Type B pancreatic cell (in vitro differentiated cells): ENCODE measurements at regions not wholly inside any gene's neighbourhood (a gene's known extent, or its start where the extent isn't known, plus 50 kb on each side); places are given as distances from the start of the nearest gene placed in this dataset.

Experiments
- DNase-seq: peaks from one replicate; pipeline ENCODE4 v3.0.0; 2021; ENCODE audit warnings: mixed read lengths; ENCODE audit not compliant: unreplicated experiment; ENCODE audit errors: extremely low spot score
- H3K27ac Mint-ChIP-seq: 2 replicates; pipeline ENCODE4 v1.8.0; 2021; ENCODE audit warnings: mild to moderate bottlenecking, mixed read lengths
- H3K27me3 Mint-ChIP-seq: 2 replicates; pipeline ENCODE4 v1.8.0; 2021; ENCODE audit warnings: mixed read lengths
- H3K36me3 Mint-ChIP-seq: 2 replicates; pipeline ENCODE4 v1.8.0; 2021; ENCODE audit warnings: mixed read lengths
- H3K4me1 Mint-ChIP-seq: one replicate; pipeline ENCODE4 v1.8.0; 2021; ENCODE audit warnings: mixed read lengths; ENCODE audit not compliant: unreplicated experiment
- H3K4me3 Mint-ChIP-seq: 2 replicates; pipeline ENCODE4 v1.8.0; 2021; ENCODE audit warnings: mild to moderate bottlenecking, mixed read lengths
- H3K9me3 Mint-ChIP-seq: 2 replicates; pipeline ENCODE4 v1.8.0; 2021; ENCODE audit warnings: mixed read lengths
- TF ChIP-seq, protein P1 (sequence below): fragments of 200-600 bp; sonication (generic); conservative IDR thresholded peaks from 2 replicates; pipeline ENCODE4 v1.5.0; 2021; ENCODE audit warnings: antibody characterized with exemption, mild to moderate bottlenecking

DNA sequence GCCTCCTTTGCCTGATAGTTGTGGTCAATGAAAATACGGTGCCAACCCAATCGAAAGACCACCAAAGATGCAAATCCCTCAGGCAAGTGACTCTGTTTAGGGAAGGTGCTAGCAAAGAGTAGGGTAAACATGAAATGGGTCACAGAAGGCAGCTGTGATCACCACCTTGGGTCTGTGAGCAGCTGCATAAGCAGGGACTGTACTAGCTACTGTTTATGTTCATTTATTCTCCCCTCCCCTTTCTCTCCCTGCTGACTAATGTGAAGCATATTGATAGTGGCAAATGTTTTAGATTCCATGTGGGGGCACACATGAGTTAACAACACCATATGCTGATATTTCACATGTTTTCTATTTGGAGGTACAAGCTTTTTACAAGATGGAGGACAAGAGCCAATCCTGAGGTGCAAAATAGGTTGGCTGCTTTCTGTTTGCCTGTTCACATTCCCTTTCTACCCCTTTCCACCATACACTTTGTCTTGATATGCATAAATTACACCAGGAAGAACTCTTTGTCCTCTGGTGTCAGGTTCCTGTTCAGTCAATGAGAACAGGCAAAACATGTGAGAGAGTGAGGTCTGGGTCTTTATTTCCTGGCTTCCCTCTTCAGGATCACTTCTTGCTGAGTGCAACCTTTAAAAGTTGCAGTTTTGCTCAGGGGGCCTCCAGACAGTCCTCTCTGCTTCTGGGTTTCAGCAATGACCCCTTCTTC lies 71.1 kb downstream of the AVPR1A start:
- H3K4me1 Mint-ChIP-seq, result peaks cover 14% of the 10 kb centered on the region
- H3K27me3 Mint-ChIP-seq, result no peaks in the 10 kb centered on the region
- no peak overlapping the region for H3K4me3 Mint-ChIP-seq
- no peaks in the 10 kb centered on the region for H3K36me3 Mint-ChIP-seq
- TF ChIP-seq, protein P1, sequence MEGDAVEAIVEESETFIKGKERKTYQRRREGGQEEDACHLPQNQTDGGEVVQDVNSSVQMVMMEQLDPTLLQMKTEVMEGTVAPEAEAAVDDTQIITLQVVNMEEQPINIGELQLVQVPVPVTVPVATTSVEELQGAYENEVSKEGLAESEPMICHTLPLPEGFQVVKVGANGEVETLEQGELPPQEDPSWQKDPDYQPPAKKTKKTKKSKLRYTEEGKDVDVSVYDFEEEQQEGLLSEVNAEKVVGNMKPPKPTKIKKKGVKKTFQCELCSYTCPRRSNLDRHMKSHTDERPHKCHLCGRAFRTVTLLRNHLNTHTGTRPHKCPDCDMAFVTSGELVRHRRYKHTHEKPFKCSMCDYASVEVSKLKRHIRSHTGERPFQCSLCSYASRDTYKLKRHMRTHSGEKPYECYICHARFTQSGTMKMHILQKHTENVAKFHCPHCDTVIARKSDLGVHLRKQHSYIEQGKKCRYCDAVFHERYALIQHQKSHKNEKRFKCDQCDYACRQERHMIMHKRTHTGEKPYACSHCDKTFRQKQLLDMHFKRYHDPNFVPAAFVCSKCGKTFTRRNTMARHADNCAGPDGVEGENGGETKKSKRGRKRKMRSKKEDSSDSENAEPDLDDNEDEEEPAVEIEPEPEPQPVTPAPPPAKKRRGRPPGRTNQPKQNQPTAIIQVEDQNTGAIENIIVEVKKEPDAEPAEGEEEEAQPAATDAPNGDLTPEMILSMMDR, result no peak
- H3K27ac Mint-ChIP-seq, result no peak overlapping the region
- no peak for DNase-seq
- H3K9me3 Mint-ChIP-seq, result no peaks in the 10 kb centered on the region

DNA sequence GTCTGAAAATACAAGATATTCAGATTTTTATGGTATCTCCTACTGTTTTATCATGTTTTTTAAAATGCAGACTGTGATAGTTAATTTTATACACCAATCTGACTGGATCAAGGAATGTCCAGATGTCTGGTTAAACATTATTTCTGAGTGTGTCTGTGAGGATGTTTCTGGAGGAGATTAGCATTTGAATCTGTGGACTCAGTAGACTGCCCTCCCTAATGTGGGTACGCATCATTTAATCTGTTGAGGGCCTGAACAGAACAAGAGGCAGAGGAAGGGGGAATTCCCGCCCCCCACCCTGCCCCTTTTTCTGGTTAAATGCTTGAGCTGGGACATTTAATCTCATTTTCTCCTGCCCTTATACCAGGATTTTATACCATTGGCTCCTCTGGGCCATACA lies 72.1 kb downstream of the AVPR1A start:
- Mint-ChIP-seq H3K4me1 (peaks cover 12% of the 10 kb centered on the region), H3K4me3 (no peak overlapping the region), H3K27ac (no peak overlapping the region), H3K36me3 (no peaks in the 10 kb centered on the region), H3K9me3 (no peaks in the 10 kb centered on the region), H3K27me3 (no peaks in the 10 kb centered on the region)
- DNase-seq, result no peak
- TF ChIP-seq, protein P1, result no peak

DNA sequence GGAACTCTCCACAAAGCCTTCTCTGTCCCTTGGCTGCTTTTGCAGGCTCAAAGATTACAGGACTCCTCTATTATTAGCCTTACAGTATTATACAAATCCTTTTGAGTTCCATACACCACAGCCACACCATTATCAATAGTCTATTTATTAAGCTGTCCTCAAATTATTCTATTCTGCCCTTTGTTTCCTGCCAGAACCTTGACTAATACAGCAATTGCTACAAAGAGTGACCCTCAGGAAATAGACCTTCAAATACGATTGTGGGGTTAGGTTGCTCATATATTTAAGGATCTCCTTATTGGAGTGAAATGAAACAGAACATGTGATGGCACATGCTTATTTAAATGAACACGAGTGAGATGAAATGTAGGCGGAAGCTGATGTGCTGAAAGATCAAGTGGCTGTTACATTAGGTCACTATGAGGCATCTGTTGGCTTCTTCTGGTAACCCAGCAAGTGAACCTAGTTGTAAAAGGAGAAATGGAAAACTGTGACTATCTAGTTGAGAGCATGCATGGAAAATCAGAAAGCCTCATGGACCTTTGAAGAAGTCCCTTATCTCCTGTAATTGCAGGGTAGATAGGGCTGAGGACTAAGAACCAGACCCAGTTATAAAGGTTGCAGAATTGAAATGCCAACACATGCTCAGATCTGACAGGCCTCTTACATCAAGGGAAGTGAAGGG lies 75.5 kb downstream of the AVPR1A start:
- Mint-ChIP-seq H3K36me3 (no peaks in the 10 kb centered on the region), H3K4me3 (no peak overlapping the region), H3K4me1 (peaks cover 5% of the 10 kb centered on the region), H3K27me3 (no peaks in the 10 kb centered on the region), H3K27ac (no peak overlapping the region), H3K9me3 (no peaks in the 10 kb centered on the region)
- DNase-seq, result no peak
- TF ChIP-seq, protein P1, result no peak

DNA sequence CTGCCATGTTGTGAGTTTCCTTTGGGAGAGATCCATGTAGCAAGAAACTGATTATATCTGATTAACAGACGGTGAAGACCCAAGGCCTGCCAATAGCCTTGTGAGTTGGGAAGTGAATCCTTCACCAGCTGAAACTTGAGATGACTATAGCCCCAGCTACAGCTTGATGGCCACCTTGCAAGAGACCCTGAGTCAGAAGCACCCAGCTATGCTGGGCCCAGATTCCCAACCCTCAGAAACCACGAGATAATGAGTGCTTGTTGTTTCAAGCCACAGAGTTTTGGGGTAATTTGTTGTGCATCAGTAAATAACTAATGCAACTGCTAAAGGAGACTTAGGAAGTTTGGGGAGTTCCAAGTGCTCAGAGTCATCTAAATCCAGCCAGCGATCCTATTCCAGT lies 80.3 kb downstream of the AVPR1A start:
- H3K4me3 Mint-ChIP-seq, result no peak overlapping the region
- TF ChIP-seq, protein P1, result no peak
- no peak overlapping the region for H3K27ac Mint-ChIP-seq
- no peaks in the 10 kb centered on the region for H3K27me3 Mint-ChIP-seq
- DNase-seq, result no peak
- H3K9me3 Mint-ChIP-seq, result no peaks in the 10 kb centered on the region
- H3K4me1 Mint-ChIP-seq, result peaks cover 9% of the 10 kb centered on the region
- H3K36me3 Mint-ChIP-seq, result no peaks in the 10 kb centered on the region

DNA sequence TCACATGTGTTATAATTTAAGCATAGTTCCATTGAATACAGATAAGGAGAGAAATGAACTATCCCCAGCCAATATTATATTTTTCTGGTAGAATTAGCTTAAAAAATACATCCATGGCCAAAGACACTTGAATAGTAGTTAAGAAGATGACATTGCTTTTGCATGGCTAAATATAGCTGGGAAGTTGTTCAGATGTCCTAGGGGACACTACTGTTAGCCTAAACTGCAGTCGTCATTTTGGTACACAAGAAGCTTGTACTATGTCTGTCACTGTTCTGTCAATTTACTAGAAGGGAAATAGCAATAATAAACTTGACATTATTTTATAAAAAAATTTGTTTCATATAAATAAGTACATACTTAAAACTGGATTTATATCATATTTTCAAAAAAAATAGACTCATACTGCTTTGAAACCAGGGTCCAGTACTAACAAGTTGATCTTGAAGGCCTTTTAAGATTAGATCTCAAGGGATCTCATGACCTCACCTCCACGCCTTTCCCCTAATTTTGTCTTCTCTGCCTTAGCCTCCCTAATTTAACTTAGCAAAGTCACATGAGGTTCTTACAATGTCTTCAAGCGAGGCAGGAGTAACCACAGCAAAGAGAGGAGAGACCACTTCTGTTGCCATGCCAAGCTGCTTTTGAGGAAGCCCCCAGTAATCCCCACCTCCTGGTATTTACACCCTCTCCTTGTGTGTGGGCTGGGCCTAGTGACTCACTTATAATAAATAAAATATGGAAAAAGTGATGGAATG lies 81.0 kb downstream of the AVPR1A start:
- H3K27me3 Mint-ChIP-seq, result no peaks in the 10 kb centered on the region
- DNase-seq, result no peak
- TF ChIP-seq, protein P1, result no peak

More for the DNA sequence above, 81.0 kb downstream of the AVPR1A start:
- Mint-ChIP-seq H3K9me3 (no peaks in the 10 kb centered on the region), H3K4me1 (peaks cover 9% of the 10 kb centered on the region), H3K4me3 (no peak overlapping the region), H3K36me3 (no peaks in the 10 kb centered on the region), H3K27ac (no peak overlapping the region)
